GM06990 (cell line): ENCODE measurements at regions not wholly inside any gene's neighbourhood (a gene's known extent, or its start where the extent isn't known, plus 50 kb on each side); places are given as distances from the start of the nearest gene placed in this dataset.

Source experiments
- DNase-seq: peaks from one replicate; pipeline ENCODE4 v3.0.0-alpha.2; 2011; ENCODE audit not compliant: insufficient read length; ENCODE audit errors: extremely low read depth
- H3K27me3 ChIP-seq: replicated peaks from 2 replicates; pipeline ENCODE4 v1.6.0; 2011; ENCODE audit warnings: low read length; ENCODE audit not compliant: control insufficient read depth, insufficient read depth
- H3K36me3 ChIP-seq: 2 replicates; pipeline ENCODE4 v1.5.1; 2011; ENCODE audit warnings: low read length; ENCODE audit not compliant: control insufficient read depth, insufficient read depth
- H3K4me3 ChIP-seq: replicated peaks from 2 replicates; pipeline ENCODE4 v1.5.1; 2011; ENCODE audit warnings: low read depth, mild to moderate bottlenecking, control low read depth, low read length
- CTCF ChIP-seq: IDR thresholded peaks from 2 replicates; pipeline ENCODE4 v1.5.1; 2011; ENCODE audit warnings: low read length, control low read depth, mild to moderate bottlenecking, inconsistent platforms; ENCODE audit not compliant: insufficient read depth, poor library complexity, severe bottlenecking

DNA sequence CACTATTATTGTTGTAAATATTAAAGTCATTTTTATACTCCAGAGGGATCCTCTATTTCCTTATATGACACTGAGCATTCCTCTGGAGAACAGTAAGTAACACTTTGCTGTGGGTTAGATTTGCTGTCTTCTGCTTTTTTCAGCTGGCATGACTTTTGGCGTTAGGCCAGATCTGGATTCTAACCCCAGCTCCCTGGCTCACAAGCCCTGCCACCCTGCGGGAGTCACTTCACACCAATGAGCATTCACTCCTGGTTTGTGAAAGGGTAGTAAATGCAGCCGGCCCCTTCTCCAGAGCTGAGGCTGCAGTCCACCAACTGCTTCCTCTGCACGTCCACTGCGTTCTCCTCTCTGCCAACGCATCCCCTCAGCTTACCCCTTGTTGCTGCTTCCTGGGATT is 373.8 kb upstream of the RAB6C start:
- Histone ChIP-seq H3K36me3 (no peaks in the 10 kb centered on the region), H3K4me3 (no peak overlapping the region), H3K27me3 (no peaks in the 10 kb centered on the region; the same call in 1 of the 2 replicates)
- DNase-seq, result no peak
- TF ChIP-seq CTCF, result no peak

DNA sequence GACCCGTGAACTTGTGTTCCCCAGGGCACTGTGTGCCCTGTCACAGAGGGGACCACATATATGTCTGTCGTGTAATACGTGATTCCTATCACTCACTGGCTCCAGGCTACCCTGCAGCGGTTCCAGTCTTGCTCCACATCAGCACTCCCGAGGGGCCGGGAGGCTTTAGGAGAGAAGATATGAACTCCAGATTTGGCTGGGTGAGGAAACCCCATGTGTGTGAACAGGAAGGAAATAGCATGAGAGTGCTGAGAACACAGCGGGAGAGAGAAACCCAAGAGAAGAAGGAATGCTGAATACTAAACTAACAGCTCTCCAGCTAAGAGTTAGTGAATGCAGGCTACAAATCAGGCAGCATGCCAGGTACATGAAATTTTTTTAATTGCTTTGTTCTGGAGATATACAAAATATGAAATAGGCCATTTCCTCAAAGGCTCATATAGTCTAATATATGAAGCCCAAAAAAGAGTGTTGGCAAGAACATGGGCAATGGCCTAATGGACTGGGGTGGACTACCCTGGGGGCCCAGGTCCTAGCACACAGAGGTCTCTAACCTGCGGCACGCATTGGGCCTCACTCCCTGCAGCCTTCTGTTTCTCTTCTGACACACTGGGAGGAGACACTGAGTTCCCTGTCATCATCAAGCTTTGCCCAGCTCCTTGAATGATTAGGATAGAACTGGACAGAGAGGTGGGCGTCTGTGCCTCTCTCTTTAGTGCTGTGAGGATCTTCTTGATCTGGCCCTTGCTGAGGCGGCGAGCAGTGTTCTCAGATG is 372.8 kb upstream of the RAB6C start:
- no peaks in the 10 kb centered on the region for H3K36me3 ChIP-seq
- H3K4me3 ChIP-seq, result no peak overlapping the region
- no peak for TF ChIP-seq CTCF
- no peak for DNase-seq
- H3K27me3 ChIP-seq, result no peaks in the 10 kb centered on the region; the same call in 1 of the 2 replicates

GRCh38 chr2:129609224-129609623 is 370.2 kb upstream of the RAB6C start:
- Histone ChIP-seq H3K4me3 (no peak overlapping the region), H3K27me3 (no peaks in the 10 kb centered on the region), H3K36me3 (no peaks in the 10 kb centered on the region)
- DNase-seq, result no peak
- TF ChIP-seq CTCF, result no peak

DNA sequence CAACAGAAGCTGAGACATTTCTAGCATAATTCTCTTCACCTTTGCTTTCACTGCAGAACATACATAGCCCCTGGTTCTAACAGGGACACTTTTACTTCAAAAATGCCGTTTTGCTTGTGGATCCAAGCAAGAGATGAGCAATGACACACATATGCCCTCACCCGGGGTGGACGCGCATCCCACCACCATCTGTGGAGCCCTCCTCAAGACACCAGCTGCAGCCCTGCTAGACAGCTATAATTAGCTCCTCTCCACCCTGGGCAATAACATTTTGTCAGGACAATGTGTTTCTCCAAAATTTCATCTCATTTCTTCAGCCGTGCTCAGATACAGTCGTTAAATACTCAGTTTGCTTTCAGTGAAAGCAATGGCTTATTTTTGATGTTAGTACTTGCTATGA is 368.7 kb upstream of the RAB6C start:
- Histone ChIP-seq H3K27me3 (no peaks in the 10 kb centered on the region), H3K4me3 (no peak overlapping the region), H3K36me3 (no peaks in the 10 kb centered on the region)
- DNase-seq, result no peak
- no peak for TF ChIP-seq CTCF

DNA sequence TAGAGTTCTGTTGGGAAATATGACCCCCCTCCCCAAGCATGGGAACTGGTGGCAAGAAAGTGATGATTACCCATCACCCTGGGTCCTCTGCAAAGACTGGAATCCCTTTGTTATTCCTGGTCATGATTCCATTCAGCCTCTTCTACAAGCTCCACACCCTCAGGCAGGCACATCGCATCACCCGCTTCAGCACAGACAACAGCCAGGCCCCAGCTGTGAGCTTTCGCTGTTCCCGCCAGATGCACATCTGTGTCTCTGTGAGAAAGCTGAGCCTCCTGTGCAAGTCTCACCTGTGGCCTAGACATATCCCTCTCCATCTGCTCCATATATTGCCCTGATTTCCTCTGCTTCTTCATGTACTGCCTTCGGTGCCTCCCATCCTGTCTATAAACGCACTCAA is 368.0 kb upstream of the RAB6C start:
- no peaks in the 10 kb centered on the region for H3K36me3 ChIP-seq
- TF ChIP-seq CTCF, result no peak
- DNase-seq, result no peak
- H3K4me3 ChIP-seq, result no peak overlapping the region
- H3K27me3 ChIP-seq, result no peaks in the 10 kb centered on the region
